GM21737 (cell line): ENCODE measurements at regions not wholly inside any gene's neighbourhood (a gene's known extent, or its start where the extent isn't known, plus 50 kb on each side); places are given as distances from the start of the nearest gene placed in this dataset.

ENCODE experiments used
- ATAC-seq: cut with Tn5 transposase; IDR thresholded peaks from one replicate; pipeline ENCODE4 v1.9.1; 2021; ENCODE audit warnings: mild to moderate bottlenecking, moderate library complexity; ENCODE audit not compliant: unreplicated experiment

DNA sequence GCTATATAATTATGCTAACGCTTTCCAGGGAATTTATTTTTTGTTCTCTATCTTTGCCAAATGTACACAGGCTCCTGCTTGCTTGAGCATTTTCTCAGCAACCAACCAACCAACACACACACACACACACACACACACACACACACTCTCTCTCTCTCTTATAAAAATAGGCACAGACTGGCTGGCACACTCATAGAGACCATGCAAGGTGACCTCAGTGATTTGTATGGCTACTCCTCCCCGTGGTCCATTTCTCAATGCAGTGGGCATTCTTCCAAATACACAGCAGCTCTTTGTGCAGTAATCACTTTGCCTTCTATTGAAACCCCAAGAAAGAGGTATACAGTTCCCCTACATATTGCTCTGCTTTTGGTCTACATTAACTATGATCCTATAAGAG, 416.0 kb downstream of the MAN2A1 start:
- no peak for ATAC-seq

DNA sequence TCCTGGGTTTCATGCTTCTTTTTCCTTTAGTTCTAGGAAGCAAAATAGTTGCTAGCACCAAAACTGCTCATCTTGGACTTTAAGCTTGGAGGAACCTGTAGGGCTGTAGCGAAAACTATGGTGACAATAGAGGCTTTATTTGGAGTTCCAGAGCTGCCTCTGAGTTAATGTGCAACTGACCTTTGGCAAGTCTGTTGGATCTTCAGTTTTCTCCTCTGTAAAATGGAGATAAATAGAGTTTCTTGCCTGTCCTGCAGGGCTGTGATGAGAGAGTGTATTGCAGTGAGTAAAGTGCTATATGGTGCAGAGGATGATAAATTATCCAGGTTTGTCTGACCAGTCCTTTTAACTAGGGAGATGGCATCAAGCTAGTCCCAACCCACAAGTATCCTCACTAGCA, 417.0 kb downstream of the MAN2A1 start:
- ATAC-seq: no peak

DNA sequence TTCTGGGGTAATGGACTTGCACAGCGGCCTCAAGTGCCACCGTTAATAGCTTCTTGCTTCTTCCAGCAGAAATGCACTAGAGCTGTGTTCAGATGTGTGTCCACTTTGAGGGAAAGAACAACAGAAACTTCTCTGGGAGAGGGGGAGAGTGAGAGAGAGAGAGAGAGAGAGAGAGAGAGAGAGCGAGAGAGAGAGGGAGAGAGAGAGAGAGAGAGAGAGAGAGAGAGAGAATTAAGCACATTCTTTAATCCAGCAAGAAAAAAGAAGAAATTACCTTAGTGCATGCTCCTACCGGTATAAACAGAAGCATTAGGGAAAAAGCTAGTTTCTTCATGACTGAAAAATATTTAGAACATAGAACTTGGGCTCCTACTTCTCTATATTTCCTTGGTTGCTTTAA, 418.8 kb downstream of the MAN2A1 start:
- no peak for ATAC-seq

GRCh38 chr5:110109667-110110066, 419.9 kb downstream of the MAN2A1 start:
- ATAC-seq: no peak

- no peak for ATAC-seq
These were observed 422.6 kb downstream of the MAN2A1 start for GRCh38 chr5:110112348-110112747.

GRCh38 chr5:110115503-110115902, 425.8 kb downstream of the MAN2A1 start:
- ATAC-seq: no peak

DNA sequence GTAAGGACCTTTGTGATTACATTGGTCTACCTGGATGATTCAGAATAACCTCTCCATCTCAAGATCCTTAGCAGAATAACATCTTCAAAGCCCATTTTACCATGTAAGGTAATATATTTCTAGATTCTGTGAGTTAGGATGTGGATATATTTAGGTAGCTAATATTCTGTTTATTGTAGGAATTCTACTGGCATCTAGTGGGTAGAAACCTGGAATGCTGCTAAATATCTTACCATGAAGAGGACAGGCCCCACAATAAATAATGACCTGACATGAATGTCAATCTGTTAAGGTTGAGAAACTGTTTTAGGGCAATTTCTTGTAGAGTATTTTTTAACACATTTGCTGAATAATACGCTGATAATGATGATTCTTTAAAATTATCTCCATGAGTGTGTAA, 426.8 kb downstream of the MAN2A1 start:
- ATAC-seq: no peak

DNA sequence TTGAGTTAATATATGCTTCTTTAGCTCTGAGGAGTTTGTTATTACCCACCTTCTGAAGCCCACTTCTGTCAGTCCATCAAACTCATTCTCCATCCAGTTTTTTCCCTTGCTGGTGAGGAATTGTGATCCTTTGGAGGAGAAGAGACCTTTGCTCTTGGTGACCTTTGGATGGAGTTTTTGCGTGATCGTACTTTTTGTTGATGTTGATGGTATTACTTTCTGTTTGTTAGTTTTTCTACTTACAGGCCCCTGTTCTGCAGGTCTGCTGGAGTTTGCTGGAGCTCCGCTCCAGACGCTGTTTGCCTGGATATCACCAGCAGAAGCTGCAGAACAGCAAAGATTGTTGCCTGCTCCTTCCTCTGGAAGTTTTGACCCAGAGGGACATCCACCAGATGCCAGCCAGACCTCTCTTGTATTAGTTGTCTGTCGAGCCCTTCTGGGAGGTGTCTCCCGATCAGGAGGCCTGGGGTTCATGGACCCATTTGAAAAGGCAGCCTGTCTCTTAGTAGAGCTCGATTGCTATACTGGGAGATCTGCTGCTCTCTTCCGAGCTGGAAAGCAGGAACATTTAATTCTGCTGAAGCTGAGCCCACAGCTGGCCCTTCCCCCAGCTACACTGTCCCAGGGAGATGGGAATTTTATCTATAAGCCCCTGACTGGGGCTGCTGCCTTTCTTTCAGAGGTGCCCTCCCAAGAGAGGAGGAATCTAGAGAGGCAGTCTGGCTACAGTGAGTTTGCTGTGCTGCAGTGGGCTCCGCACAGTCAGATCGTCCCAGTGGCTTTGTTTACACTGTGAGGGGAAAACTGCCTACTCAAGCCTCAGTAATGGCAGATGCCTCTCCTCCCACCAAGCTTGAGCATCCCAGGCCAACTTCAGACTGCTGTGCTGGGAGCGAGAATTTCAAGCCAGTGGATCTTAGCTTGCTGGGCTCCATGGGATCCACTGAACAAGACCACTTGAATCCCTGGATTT, 445.5 kb downstream of the MAN2A1 start:
- ATAC-seq: no peak

DNA sequence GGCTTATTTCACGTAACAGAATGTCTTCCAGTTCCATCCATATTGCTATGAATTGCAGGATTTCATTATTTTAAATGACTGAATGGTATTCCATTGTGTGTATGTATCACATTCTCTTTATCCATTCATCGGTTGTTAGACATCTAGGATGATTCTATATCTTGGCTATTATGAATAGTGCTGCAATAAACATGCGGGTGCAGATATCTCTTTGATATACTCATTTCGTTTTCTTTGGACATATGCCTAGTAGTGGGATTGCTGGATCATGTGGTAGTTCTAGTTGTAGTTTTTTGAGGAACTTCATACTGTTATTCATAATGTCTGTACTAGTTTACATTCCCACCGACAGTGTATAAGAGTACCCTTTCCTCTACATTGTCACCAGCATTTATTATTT, 460.5 kb downstream of the MAN2A1 start:
- ATAC-seq: no peak

DNA sequence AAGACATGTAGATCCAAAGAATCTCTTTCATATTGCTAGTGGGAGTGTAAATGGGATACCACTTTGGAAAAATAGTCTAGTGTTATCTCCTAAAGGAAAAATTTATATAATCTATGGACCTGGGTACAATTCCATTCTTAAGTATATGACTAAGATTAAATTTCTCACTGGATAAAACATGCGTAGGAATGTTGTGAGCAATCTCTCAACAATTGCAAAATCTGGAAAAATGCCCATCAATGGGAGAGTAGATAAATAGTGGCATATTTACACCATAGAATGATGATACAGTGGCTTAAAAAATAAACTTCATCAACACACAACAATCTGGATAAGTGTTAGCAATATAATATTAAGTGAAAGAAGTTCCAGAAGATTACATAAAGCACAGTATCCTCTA, 469.5 kb downstream of the MAN2A1 start:
- no peak for ATAC-seq

DNA sequence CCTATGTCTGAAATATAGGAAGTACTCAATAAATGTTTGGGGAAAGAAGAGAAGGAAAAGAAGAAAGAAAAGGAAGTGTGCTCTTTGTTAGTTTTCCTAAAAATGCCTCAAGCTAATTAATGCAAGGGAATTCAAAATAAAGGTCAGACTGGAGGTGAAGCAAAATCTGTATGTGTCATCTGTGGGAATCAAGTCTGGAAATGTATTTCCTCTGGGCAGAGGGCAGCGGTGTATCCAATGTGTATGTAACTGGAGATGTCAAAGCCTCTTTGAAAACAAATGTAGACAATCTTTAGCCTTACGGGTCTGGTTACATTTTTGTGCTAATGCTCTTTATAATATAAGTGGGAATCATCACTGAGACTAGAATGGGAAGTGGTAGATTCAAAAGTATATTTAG, 471.4 kb downstream of the MAN2A1 start:
- ATAC-seq: no peak

DNA sequence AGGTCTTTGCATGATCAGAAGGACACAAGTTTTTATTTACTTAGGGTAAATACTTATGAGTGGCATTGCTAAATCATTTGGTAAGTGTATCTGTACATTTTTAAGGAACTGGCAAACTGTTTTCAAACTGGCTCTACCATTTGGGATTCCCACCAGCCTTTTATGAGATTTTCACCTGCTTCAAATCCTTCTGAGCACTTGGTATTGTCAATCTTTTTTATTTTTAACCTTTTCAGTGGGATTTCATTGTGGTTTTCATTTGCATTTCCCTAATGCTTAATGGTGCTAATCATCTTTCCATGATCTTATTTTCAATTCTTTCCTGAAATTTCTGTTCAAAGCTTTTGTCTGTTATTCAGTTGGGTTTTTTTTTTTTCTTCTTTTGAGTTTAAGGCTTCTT, 475.6 kb downstream of the MAN2A1 start:
- ATAC-seq: no peak

DNA sequence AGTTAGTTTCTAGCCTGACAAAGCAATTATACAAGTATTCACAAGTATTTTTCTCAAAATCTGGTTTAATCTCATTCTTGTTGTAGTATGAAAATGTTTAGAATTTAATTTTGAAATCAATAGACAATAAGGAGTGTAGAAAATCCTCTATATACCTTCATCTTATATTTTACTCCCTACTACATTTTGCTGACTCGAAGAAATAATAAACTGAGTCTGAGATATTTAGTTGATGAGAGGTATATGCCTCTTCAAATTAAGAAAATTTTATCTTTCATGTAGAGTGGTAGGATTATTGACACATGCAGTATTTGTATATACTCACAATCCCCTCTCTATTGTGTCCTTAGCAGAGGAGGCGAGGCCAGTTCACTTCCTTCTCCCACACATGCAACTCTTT, 477.7 kb downstream of the MAN2A1 start:
- ATAC-seq: no peak

GRCh38 chr5:110169461-110169860, 479.7 kb downstream of the MAN2A1 start:
- no peak for ATAC-seq

- ATAC-seq: no peak
These were observed 488.0 kb downstream of the MAN2A1 start for GRCh38 chr5:110177729-110178128.

- no peak for ATAC-seq
These were observed 489.6 kb downstream of the MAN2A1 start for GRCh38 chr5:110179321-110179720.

- no peak for ATAC-seq
These were observed 504.5 kb downstream of the MAN2A1 start for GRCh38 chr5:110194191-110194590.

DNA sequence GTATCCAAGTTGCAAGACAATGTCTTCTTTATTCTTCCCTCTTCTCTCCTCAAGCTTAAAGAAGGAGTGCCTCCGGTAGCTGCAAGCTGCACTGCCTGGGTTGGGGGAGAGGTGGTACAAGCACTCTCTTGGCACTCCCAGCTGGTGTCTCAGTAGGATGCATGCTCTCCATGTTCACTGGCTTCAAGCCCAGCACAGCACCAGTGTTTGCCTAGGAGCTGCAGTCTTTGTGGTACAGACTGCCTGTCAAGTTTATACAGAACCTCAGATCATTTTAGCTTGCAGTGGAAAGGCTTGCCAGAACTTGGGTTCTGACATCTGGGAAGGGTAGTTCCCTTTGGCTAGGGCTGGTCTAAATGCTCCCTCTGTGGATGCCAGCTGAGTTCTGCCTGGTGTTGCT, 505.6 kb downstream of the MAN2A1 start:
- ATAC-seq: no peak

- ATAC-seq: no peak
These were observed 512.1 kb downstream of the MAN2A1 start for GRCh38 chr5:110201791-110202190.

- ATAC-seq: no peak
These were observed 513.9 kb downstream of the MAN2A1 start for GRCh38 chr5:110203661-110204060.

DNA sequence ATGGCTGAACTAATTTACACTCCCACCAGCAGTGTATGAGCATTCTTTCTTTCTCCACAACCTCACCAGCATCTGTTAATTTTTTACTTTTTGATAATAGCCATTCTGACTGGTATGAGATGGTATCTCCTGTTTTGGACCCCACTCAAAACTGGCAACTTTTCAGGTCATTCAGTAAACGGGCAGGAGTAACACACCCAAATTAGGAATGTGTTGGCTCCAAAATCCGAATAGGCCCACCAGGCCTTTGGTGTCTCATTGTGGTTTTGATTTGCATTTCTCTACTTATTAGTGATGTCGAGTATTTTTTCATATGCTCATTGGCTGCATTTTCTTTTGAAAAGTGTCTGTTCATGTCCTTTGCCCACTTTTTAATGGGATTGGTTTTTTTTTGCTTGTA, 517.1 kb downstream of the TMEM232 start:
- ATAC-seq: no peak

GRCh38 chr5:110218981-110219380, 507.5 kb downstream of the TMEM232 start:
- ATAC-seq: no peak

DNA sequence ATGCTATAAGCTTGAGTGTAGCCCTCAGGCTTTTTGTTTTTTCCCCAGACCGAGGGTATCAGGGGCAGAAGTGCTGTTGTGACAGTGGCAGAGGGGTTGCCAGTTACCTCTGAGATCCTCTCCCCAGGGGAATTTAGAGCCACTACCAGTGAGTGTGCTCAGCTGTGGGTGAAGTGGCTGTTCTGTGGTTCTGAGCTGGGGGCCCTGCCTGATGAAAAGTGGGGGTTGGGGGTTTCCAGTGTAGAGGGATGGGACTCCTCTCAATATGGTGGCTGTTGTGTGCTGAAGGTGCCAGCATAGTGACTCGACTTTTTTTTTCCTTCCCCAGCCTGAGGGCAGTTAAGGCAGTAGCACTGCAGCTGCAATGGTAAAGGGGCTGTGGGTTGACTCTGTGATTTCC, 506.7 kb downstream of the TMEM232 start:
- ATAC-seq: no peak
